Karpas-422 (cell line): ENCODE measurements at regions not wholly inside any gene's neighbourhood (a gene's known extent, or its start where the extent isn't known, plus 50 kb on each side); places are given as distances from the start of the nearest gene placed in this dataset.

ENCODE experiments used
- DNase-seq: peaks from one replicate; pipeline ENCODE4 v3.0.0-alpha.2; 2015
- H2AFZ ChIP-seq: fragments of 200-600 bp; sonication (generic); 2 replicates; pipeline ENCODE4 v1.6.1; 2014; ENCODE audit warnings: antibody characterized with exemption, low read length, mixed read lengths
- H3K27ac ChIP-seq: fragments of 200-600 bp; sonication (generic); 2 replicates; pipeline ENCODE4 v1.5.1; 2014; ENCODE audit warnings: mild to moderate bottlenecking, low read length, moderate library complexity
- H3K27me3 ChIP-seq: fragments of 200-600 bp; sonication (generic); 2 replicates; pipeline ENCODE4 v1.6.1; 2014; ENCODE audit warnings: low read length, mixed read lengths
- H3K36me3 ChIP-seq: fragments of 200-600 bp; sonication (generic); 2 replicates; pipeline ENCODE4 v1.6.1; 2014; ENCODE audit warnings: low read length, mixed read lengths; ENCODE audit not compliant: insufficient read depth
- H3K4me1 ChIP-seq: fragments of 200-600 bp; sonication (generic); 2 replicates; pipeline ENCODE4 v1.6.1; 2014; ENCODE audit warnings: mild to moderate bottlenecking, low read length, mixed read lengths
- H3K4me2 ChIP-seq: fragments of 200-600 bp; sonication (generic); 2 replicates; pipeline ENCODE4 v1.6.1; 2014; ENCODE audit warnings: low read length, low read depth, mild to moderate bottlenecking; ENCODE audit not compliant: poor library complexity, severe bottlenecking
- H3K4me3 ChIP-seq: fragments of 200-600 bp; sonication (generic); 2 replicates; pipeline ENCODE4 v1.5.1; 2014; ENCODE audit warnings: mild to moderate bottlenecking, antibody characterized with exemption, low read length, mixed read lengths
- H3K79me2 ChIP-seq: fragments of 200-600 bp; sonication (generic); 2 replicates; pipeline ENCODE4 v1.6.1; 2014; ENCODE audit warnings: mild to moderate bottlenecking, low read length, mixed read lengths
- H3K9ac ChIP-seq: fragments of 200-600 bp; sonication (generic); 2 replicates; pipeline ENCODE4 v1.6.0; 2014; ENCODE audit warnings: low read length
- H3K9me2 ChIP-seq: fragments of 200-600 bp; sonication (generic), shearing (Covaris generic); replicated peaks from 2 replicates; pipeline ENCODE4 v1.6.0; 2014; ENCODE audit warnings: mild to moderate bottlenecking, low read length, moderate library complexity; ENCODE audit not compliant: insufficient read depth
- H3K9me3 ChIP-seq: fragments of 300-700, 200-600 bp; sonication (generic); 2 replicates; pipeline ENCODE4 v1.6.1; 2014; ENCODE audit warnings: low read length, mixed read lengths
- H4K20me1 ChIP-seq: fragments of 200-600 bp; sonication (generic); 2 replicates; pipeline ENCODE4 v1.6.1; 2014; ENCODE audit warnings: mild to moderate bottlenecking, antibody characterized with exemption, low read length, low read depth; ENCODE audit not compliant: insufficient read depth

DNA sequence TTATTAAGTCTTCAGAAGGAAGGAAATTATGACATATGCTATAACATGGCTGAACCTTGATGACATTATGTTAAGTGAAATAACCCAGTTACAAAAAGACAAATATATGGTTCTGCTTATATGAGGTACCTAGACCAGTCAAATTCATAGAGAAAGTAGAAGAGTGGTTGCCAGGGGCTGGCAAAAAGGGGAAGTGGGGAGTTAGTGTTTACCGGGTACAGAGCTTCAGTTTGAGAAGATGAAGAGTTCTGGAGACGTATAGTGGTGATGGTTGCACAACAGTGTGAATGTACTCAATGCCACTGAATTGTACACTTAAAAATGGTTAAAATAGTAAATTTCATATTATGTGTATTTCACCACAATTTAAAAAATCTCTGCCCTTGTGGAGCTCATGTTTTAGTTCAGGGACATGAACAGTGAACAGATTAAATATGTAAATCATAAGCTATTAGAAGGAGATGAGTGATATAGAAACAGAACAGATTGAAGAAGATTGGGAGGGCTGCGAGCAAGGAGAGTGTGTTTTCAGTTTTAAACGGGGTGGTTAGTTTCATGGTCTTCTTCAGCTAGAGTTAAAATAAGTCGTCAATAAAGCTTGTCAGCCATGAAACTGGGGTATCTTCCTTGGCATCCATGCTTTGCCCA lies 355.2 kb downstream of the KCNRG start:
- H3K4me2 ChIP-seq: peak overlapping the region; percentile 88
- H3K9me3 ChIP-seq: no peaks in the 10 kb centered on the region
- H3K4me3 ChIP-seq: peak overlapping the region; percentile 60
- no peaks in the 10 kb centered on the region for H4K20me1 ChIP-seq
- peak; percentile 90 for DNase-seq
- H2AFZ ChIP-seq: peak overlapping the region; percentile 85
- H3K27ac ChIP-seq: peak overlapping the region; percentile 93
- H3K79me2 ChIP-seq: no peaks in the 10 kb centered on the region
- H3K27me3 ChIP-seq: no peaks in the 10 kb centered on the region
- H3K4me1 ChIP-seq: peaks cover 58% of the 10 kb centered on the region
- no peaks in the 10 kb centered on the region for H3K9me2 ChIP-seq
- H3K36me3 ChIP-seq: no peaks in the 10 kb centered on the region
- H3K9ac ChIP-seq: peak overlapping the region; percentile 69

DNA sequence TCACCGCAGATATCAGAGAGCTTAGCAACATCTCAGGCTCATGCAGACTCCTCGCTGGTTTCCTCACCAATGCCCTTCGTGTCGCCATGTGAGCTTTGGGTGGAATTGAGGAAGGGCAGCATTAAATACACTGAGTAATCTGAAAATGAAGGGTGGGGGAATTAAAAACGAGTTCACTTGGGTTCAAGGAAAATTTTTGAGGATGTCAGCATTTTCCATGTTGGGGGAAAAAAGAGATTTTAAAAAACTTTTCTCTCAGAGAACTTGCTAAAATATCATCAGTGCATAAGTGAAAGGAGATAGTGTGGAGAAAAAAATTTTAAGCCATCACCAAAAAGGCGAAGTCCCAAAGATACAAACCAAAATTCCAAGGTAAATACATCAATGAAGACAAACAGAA lies 359.3 kb downstream of the KCNRG start:
- no peak overlapping the region for H2AFZ ChIP-seq
- no peaks in the 10 kb centered on the region for H4K20me1 ChIP-seq
- no peak for DNase-seq
- H3K9me3 ChIP-seq: no peaks in the 10 kb centered on the region
- no peak overlapping the region for H3K4me2 ChIP-seq
- H3K79me2 ChIP-seq: no peaks in the 10 kb centered on the region
- no peak overlapping the region for H3K4me3 ChIP-seq
- H3K27me3 ChIP-seq: no peaks in the 10 kb centered on the region
- no peaks in the 10 kb centered on the region for H3K9me2 ChIP-seq
- peaks cover 79% of the 10 kb centered on the region for H3K4me1 ChIP-seq
- no peak overlapping the region for H3K9ac ChIP-seq
- no peaks in the 10 kb centered on the region; the same call in 1 of the 2 replicates for H3K36me3 ChIP-seq
- no peak overlapping the region for H3K27ac ChIP-seq

DNA sequence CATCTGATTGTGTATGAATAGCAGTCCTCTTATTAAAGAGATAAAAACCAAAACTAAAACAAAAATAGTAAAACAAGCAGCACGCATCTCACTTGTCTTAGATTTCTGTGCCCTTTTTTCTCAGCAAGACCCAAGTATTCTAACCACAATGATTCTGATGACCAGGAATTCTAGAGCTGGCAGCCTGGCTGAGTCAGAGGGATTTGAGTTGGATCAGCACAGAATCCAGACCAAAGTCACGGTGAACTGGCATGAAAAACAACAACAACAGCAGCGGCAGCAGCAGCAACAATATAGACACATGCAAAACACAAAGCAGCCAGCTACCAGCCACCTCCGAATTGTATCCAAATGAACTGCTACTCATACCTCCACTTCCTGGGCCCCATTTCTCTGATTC lies 360.5 kb downstream of the KCNRG start:
- Histone ChIP-seq H4K20me1 (no peaks in the 10 kb centered on the region), H3K36me3 (peaks cover 6% of the 10 kb centered on the region; the same call in 1 of the 2 replicates), H3K9me2 (no peaks in the 10 kb centered on the region), H3K4me3 (no peak overlapping the region), H3K9ac (peak overlapping the region; percentile 30; the same call in 1 of the 2 replicates), H3K27ac (peak overlapping the region; percentile 28; the same call in 1 of the 2 replicates), H3K79me2 (no peaks in the 10 kb centered on the region), H3K4me1 (peaks cover 67% of the 10 kb centered on the region), H3K4me2 (peak overlapping the region; percentile 43), H3K9me3 (peaks cover 3% of the 10 kb centered on the region; the same call in 1 of the 2 replicates), H3K27me3 (no peaks in the 10 kb centered on the region), H2AFZ (peak overlapping the region; percentile 85)
- peak; percentile 61 for DNase-seq

DNA sequence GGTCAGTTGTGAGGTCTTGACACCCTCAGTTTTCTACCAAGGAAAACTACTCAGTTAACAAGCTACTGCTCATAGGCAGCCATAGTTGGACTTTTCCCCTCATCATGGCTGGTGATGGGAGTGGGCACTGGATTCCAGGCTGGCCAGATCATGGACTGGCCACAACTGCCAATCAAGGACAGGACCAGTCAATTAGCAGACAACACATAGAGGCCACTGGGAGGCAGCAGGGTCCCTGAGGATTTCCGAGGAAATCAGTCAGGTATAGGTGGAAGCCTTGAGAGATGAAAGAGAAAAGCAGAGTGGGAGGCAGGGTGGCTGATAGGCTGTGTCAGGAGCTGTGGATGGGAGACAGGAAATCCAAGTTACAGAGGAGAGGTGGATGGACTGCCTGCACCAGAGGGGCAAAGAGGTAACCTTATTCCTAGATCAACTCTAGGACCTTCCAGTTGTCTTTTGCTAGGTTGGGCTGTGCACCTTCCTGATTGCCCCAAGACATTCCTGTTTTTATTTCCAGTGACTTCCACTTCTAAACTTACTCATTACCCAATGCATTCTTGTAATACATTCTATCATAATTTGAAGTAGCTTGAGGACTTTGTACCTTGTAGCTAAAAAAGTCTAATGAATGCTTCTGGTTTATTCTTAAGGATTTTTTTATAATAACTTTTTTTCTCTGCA lies 361.8 kb downstream of the KCNRG start:
- Histone ChIP-seq H2AFZ (no peak overlapping the region), H3K27me3 (no peaks in the 10 kb centered on the region), H3K4me2 (peak overlapping the region; percentile 56), H3K79me2 (no peaks in the 10 kb centered on the region), H3K9me3 (peaks cover 7% of the 10 kb centered on the region; the same call in 1 of the 2 replicates), H3K9ac (no peak overlapping the region), H3K4me1 (peaks cover 54% of the 10 kb centered on the region), H3K27ac (no peak overlapping the region), H3K36me3 (peaks cover 7% of the 10 kb centered on the region; the same call in 1 of the 2 replicates), H3K4me3 (no peak overlapping the region), H3K9me2 (no peaks in the 10 kb centered on the region), H4K20me1 (no peaks in the 10 kb centered on the region)
- DNase-seq: no peak

DNA sequence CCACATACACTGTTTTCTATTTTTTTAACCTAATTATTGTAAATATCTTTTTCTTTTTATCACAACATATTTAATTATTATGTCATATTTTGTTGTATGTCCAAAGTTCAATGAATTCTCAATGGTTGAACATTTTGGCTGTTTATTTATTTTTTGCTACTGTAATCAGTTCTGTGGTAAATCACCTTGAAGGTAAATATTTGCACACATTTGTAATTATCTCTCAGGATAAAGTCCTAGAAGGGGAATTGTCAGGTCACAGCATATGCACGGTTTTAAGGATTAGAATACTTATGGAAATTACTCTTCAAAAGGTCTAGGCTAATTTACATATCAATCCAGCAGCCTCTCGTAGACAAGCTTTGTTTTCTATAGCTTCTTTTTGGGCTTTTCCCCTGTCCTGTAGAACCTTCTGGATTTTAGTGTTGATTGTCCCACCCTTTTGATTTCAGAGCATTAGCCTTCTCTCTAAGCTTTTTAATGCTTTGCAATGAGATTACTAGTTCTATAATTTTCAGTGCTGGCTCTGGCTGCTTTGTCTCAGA lies 362.6 kb downstream of the KCNRG start:
- Histone ChIP-seq H3K79me2 (no peaks in the 10 kb centered on the region), H3K9me3 (peaks cover 7% of the 10 kb centered on the region; the same call in 1 of the 2 replicates), H3K4me1 (peaks cover 49% of the 10 kb centered on the region), H3K27me3 (no peaks in the 10 kb centered on the region), H3K9ac (no peak overlapping the region), H3K4me2 (peak overlapping the region; percentile 56), H3K9me2 (no peaks in the 10 kb centered on the region), H2AFZ (no peak overlapping the region), H3K36me3 (peaks cover 7% of the 10 kb centered on the region; the same call in 1 of the 2 replicates), H4K20me1 (no peaks in the 10 kb centered on the region), H3K4me3 (peak overlapping the region; percentile 16; the same call in 1 of the 2 replicates), H3K27ac (peak overlapping the region; percentile 83)
- no peak for DNase-seq

DNA sequence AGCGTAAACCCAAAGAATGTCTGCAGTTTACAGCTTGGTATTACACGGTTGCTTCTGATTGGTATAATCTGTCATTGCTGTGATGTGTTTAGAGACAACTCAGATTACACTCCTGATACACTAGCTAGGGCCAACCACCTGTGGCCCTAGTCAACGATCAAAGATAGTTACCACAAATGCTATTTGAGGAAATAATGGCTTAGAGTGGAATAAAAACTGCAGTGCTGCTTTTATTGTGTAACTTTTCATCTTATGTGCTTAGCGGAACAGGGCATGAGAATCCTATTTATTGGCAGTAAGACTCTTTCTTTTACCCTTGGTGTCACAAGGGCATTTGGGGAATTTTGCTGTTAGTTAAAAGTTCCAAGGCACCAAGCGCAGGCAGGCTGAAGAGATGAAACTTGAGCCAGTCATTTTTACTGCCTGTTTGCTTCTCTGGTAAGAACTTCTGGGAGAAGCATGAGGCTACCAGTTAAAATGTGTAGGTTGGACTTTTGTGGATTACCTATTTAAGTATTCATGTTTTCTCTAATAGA lies 363.3 kb downstream of the KCNRG start:
- peaks cover 7% of the 10 kb centered on the region; the same call in 1 of the 2 replicates for H3K36me3 ChIP-seq
- peak; percentile 74 for DNase-seq
- H3K27me3 ChIP-seq: no peaks in the 10 kb centered on the region
- H2AFZ ChIP-seq: 0 out of 2 replicates have a peak overlapping the region, but pooled peaks have one; percentile 3
- no peaks in the 10 kb centered on the region for H3K9me2 ChIP-seq
- H3K9me3 ChIP-seq: peaks cover 7% of the 10 kb centered on the region; the same call in 1 of the 2 replicates
- peak overlapping the region; percentile 16; the same call in 1 of the 2 replicates for H3K4me3 ChIP-seq
- no peaks in the 10 kb centered on the region for H3K79me2 ChIP-seq
- H3K4me1 ChIP-seq: peaks cover 45% of the 10 kb centered on the region
- H4K20me1 ChIP-seq: no peaks in the 10 kb centered on the region
- peak overlapping the region; percentile 26; the same call in 1 of the 2 replicates for H3K9ac ChIP-seq
- H3K4me2 ChIP-seq: peak overlapping the region; percentile 56
- H3K27ac ChIP-seq: peak overlapping the region; percentile 83

DNA sequence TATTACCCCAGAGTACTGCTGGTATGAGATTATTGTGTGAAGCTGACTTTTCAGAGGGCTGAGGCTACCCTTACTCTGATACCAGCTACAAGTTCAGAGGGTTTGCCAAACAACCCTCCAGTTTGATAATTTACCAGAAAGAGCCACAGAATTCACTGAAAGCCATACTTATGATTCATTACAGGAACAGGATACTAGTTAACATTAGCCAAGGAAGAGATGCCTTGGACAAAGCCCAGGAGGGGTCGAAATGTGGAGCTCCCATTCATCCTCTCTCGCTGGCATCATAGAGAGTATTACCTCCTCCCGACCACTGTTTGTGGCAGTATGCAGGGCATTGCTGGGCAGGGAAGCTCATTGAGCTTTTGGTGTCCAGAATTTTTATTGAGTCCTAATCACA lies 364.3 kb downstream of the KCNRG start:
- Histone ChIP-seq H3K27me3 (no peaks in the 10 kb centered on the region), H4K20me1 (no peaks in the 10 kb centered on the region), H3K79me2 (no peaks in the 10 kb centered on the region), H3K4me3 (no peak overlapping the region), H3K9ac (no peak overlapping the region), H3K9me2 (no peaks in the 10 kb centered on the region), H3K36me3 (peaks cover 7% of the 10 kb centered on the region; the same call in 1 of the 2 replicates), H3K27ac (peak overlapping the region; percentile 83; the same call in 1 of the 2 replicates), H3K9me3 (peaks cover 7% of the 10 kb centered on the region; the same call in 1 of the 2 replicates), H3K4me1 (peaks cover 42% of the 10 kb centered on the region), H3K4me2 (no peak overlapping the region), H2AFZ (no peak overlapping the region)
- no peak for DNase-seq

DNA sequence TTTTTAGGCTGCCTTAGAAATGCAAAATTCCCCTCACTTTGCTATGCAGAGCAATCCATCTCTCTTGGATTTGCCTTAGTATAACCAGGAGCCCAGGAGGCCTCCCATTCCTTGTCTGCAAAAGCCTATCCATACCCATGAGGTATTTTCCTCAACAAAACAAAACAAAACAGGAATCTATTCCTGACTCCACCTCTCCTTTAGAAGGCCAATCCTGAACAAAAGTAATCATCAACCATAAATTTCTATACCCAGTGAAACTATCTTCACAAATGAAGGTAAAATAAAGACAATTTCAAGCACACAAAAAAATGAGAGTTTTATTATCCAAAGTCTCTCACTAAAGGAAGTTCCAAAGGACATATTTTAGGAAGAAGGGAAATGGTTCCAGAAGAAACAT lies 365.7 kb downstream of the KCNRG start:
- peaks cover 36% of the 10 kb centered on the region for H3K4me1 ChIP-seq
- no peak overlapping the region for H3K27ac ChIP-seq
- H3K9me2 ChIP-seq: no peaks in the 10 kb centered on the region
- no peak overlapping the region for H2AFZ ChIP-seq
- DNase-seq: no peak
- no peak overlapping the region for H3K9ac ChIP-seq
- H3K9me3 ChIP-seq: peaks cover 7% of the 10 kb centered on the region; the same call in 1 of the 2 replicates
- no peaks in the 10 kb centered on the region for H4K20me1 ChIP-seq
- no peaks in the 10 kb centered on the region for H3K79me2 ChIP-seq
- H3K4me3 ChIP-seq: no peak overlapping the region
- H3K36me3 ChIP-seq: peaks cover 7% of the 10 kb centered on the region; the same call in 1 of the 2 replicates
- no peaks in the 10 kb centered on the region for H3K27me3 ChIP-seq
- H3K4me2 ChIP-seq: no peak overlapping the region
